ENCODE measurements at regions not wholly inside any gene's neighbourhood (a gene's known extent, or its start where the extent isn't known, plus 50 kb on each side); places are given as distances from the start of the nearest gene placed in this dataset.

DNA sequence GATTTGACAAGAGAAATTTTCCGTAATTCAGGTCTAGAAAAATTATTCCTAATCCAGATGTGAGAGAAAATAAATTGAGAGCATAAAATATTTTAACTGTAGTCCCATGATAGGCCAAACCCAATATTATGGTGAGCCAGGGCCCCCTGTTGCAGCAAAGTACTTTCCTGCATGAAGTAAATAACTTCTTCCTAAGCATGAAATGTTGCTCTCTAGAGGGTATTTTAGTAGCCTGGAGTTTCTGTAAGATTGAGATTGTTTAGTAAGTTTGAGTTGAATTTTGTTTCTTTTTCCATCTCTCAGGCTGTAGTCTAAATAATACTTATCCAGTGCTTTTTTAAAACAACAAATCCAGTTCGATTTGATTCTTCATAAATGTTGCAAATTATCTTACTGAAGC, 317.5 kb upstream of the MPDZ start:
- Histone ChIP-seq H3K4me1 (ENCODE audit: insufficient read depth, low read length, poor library complexity, severe bottlenecking) (no peaks in the 10 kb centered on the region), H3K9me2 (ENCODE audit: insufficient read depth, low read length) (no peaks in the 10 kb centered on the region), H3K4me2 (ENCODE audit: low read length) (no peak overlapping the region), H2AFZ (ENCODE audit: low read length) (no peak overlapping the region), H3K4me3 (ENCODE audit: low read depth, low read length, poor library complexity, severe bottlenecking) (no peak overlapping the region), H3K36me3 (ENCODE audit: insufficient read depth, low read length) (no peaks in the 10 kb centered on the region), H3K79me2 (ENCODE audit: insufficient read depth, low read depth, low read length) (no peaks in the 10 kb centered on the region), H3K9me3 (ENCODE audit: low read length) (no peaks in the 10 kb centered on the region), H3K27ac (ENCODE audit: low read depth, low read length, poor library complexity, severe bottlenecking) (no peak overlapping the region), H4K20me1 (ENCODE audit: insufficient read depth, low read length) (no peaks in the 10 kb centered on the region)
- intact Hi-C loops (cut with micrococcal nuclease; ENCODE audit: unreplicated experiment) = loop anchor here (5.0 kb wide), 1 partner anchor 620 kb away; no protein-coding TSS in a partner anchor
- BruUV-seq (replicated peaks) = no TSS peak
- TF ChIP-seq, protein P1, sequence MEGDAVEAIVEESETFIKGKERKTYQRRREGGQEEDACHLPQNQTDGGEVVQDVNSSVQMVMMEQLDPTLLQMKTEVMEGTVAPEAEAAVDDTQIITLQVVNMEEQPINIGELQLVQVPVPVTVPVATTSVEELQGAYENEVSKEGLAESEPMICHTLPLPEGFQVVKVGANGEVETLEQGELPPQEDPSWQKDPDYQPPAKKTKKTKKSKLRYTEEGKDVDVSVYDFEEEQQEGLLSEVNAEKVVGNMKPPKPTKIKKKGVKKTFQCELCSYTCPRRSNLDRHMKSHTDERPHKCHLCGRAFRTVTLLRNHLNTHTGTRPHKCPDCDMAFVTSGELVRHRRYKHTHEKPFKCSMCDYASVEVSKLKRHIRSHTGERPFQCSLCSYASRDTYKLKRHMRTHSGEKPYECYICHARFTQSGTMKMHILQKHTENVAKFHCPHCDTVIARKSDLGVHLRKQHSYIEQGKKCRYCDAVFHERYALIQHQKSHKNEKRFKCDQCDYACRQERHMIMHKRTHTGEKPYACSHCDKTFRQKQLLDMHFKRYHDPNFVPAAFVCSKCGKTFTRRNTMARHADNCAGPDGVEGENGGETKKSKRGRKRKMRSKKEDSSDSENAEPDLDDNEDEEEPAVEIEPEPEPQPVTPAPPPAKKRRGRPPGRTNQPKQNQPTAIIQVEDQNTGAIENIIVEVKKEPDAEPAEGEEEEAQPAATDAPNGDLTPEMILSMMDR (conservative IDR thresholded peaks at IDR 0.05; ENCODE audit: low read length) = no peak
- TF ChIP-seq EZH2phosphoT487 (IDR thresholded peaks at IDR 0.05; ENCODE audit: borderline replicate concordance, low read depth, low read length) = no peak
- ChIA-PET CTCF (ENCODE audit: unreplicated experiment) (no interaction called here), POLR2A (no interaction called here)
- no peak for DNase-seq (ENCODE audit: low spot score)

GRCh38 chr9:13596383-13596970, 317.0 kb upstream of the MPDZ start:
- Histone ChIP-seq H3K9me3 (ENCODE audit: low read length) (no peaks in the 10 kb centered on the region), H3K27ac (ENCODE audit: low read depth, low read length, poor library complexity, severe bottlenecking) (no peak overlapping the region), H3K36me3 (ENCODE audit: insufficient read depth, low read length) (no peaks in the 10 kb centered on the region), H3K4me1 (ENCODE audit: insufficient read depth, low read length, poor library complexity, severe bottlenecking) (no peaks in the 10 kb centered on the region), H3K4me2 (ENCODE audit: low read length) (no peak overlapping the region), H3K4me3 (ENCODE audit: low read depth, low read length, poor library complexity, severe bottlenecking) (no peak overlapping the region), H3K79me2 (ENCODE audit: insufficient read depth, low read depth, low read length) (no peaks in the 10 kb centered on the region), H2AFZ (ENCODE audit: low read length) (no peak overlapping the region), H4K20me1 (ENCODE audit: insufficient read depth, low read length) (no peaks in the 10 kb centered on the region), H3K9me2 (ENCODE audit: insufficient read depth, low read length) (no peaks in the 10 kb centered on the region)
- no TSS peak for BruUV-seq (replicated peaks)
- TF ChIP-seq, protein P1 (conservative IDR thresholded peaks at IDR 0.05; ENCODE audit: low read length) = no peak
- no peak for TF ChIP-seq EZH2phosphoT487 (IDR thresholded peaks at IDR 0.05; ENCODE audit: borderline replicate concordance, low read depth, low read length)
- ChIA-PET CTCF (ENCODE audit: unreplicated experiment) (no interaction called here), POLR2A (no interaction called here)
- intact Hi-C loops (cut with micrococcal nuclease; ENCODE audit: unreplicated experiment) = loop anchor here (5.0 kb wide), 1 partner anchor 621 kb away; no protein-coding TSS in a partner anchor
- no peak for DNase-seq (ENCODE audit: low spot score)

DNA sequence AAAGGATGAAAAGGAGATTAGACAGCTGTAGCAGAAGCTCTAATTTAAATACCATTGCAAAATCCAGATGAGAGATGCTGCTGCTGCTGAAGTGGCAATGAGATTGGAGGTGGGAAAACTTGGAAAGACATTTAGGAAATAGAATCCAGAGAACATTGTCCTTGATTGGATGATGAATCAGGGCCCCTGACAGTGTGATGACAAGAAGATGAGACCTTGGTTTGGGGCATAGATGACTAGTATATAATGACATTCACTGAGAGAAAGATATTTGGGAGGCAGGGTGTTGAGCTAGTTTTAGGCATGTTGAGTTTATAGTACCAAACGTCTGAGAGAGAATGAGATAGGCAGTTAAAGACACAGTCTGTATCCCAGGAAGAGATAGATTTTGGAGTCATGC, 311.5 kb upstream of the MPDZ start:
- Histone ChIP-seq H3K4me3 (ENCODE audit: low read depth, low read length, poor library complexity, severe bottlenecking) (no peak overlapping the region), H3K36me3 (ENCODE audit: insufficient read depth, low read length) (no peaks in the 10 kb centered on the region), H3K4me1 (ENCODE audit: insufficient read depth, low read length, poor library complexity, severe bottlenecking) (no peaks in the 10 kb centered on the region), H3K27ac (ENCODE audit: low read depth, low read length, poor library complexity, severe bottlenecking) (no peak overlapping the region), H3K9me2 (ENCODE audit: insufficient read depth, low read length) (no peaks in the 10 kb centered on the region), H3K79me2 (ENCODE audit: insufficient read depth, low read depth, low read length) (no peaks in the 10 kb centered on the region), H4K20me1 (ENCODE audit: insufficient read depth, low read length) (no peaks in the 10 kb centered on the region), H3K9me3 (ENCODE audit: low read length) (no peaks in the 10 kb centered on the region), H2AFZ (ENCODE audit: low read length) (no peak overlapping the region), H3K4me2 (ENCODE audit: low read length) (no peak overlapping the region)
- no peak for DNase-seq (ENCODE audit: low spot score)
- intact Hi-C loops (cut with micrococcal nuclease; ENCODE audit: unreplicated experiment) = no loop called here
- no TSS peak for BruUV-seq (replicated peaks)
- ChIA-PET POLR2A (interaction anchor here (1.0 kb wide), 1 partner anchor 51 kb away, joined by 6 read pairs; no protein-coding TSS in a partner anchor), CTCF (ENCODE audit: unreplicated experiment) (no interaction called here)
- TF ChIP-seq, protein P1 (conservative IDR thresholded peaks at IDR 0.05; ENCODE audit: low read length) = no peak
- no peak for TF ChIP-seq EZH2phosphoT487 (IDR thresholded peaks at IDR 0.05; ENCODE audit: borderline replicate concordance, low read depth, low read length)

Measured in OCI-LY7 (cell line).